ENCODE measurements at regions not wholly inside any gene's neighbourhood (a gene's known extent, or its start where the extent isn't known, plus 50 kb on each side); places are given as distances from the start of the nearest gene placed in this dataset.

DNA sequence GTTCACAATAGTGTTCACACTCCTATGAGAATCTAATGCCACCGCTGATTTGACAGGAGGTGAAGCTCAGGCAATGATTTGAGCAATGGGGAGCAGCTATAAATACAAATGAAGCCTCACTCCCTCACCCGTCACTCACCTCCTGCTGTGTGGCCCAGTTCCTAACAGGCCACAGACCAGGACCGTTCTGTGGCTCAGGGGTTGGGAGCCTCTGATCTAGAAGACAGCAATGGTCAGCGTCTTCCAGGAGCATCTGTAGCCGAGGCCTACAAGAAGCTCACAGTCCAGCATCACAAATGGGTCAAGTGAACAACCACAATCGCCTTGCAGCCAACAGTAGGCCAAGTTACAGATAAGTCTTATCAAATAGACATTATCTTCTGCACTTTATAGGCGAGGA is 110.0 kb upstream of the SLC66A3 start:
- H3K27me3 ChIP-seq (replicated peaks; ENCODE audit: insufficient read depth, low read depth, low read length, poor library complexity), result no peaks in the 10 kb centered on the region
- no peak overlapping the region for H3K4me3 ChIP-seq (ENCODE audit: low read depth, low read length, poor library complexity, severe bottlenecking)
- intact Hi-C loops (cut with micrococcal nuclease; ENCODE audit: unreplicated experiment), result no loop called here
- POLR2A ChIA-PET (ENCODE audit: low non-redundant PET), result no interaction called here
- no peak for DNase-seq (ENCODE audit: low spot score)
- TF ChIP-seq, protein P1, sequence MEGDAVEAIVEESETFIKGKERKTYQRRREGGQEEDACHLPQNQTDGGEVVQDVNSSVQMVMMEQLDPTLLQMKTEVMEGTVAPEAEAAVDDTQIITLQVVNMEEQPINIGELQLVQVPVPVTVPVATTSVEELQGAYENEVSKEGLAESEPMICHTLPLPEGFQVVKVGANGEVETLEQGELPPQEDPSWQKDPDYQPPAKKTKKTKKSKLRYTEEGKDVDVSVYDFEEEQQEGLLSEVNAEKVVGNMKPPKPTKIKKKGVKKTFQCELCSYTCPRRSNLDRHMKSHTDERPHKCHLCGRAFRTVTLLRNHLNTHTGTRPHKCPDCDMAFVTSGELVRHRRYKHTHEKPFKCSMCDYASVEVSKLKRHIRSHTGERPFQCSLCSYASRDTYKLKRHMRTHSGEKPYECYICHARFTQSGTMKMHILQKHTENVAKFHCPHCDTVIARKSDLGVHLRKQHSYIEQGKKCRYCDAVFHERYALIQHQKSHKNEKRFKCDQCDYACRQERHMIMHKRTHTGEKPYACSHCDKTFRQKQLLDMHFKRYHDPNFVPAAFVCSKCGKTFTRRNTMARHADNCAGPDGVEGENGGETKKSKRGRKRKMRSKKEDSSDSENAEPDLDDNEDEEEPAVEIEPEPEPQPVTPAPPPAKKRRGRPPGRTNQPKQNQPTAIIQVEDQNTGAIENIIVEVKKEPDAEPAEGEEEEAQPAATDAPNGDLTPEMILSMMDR (conservative IDR thresholded peaks at IDR 0.05; ENCODE audit: low read depth, low read length), result no peak
- no peak for TF ChIP-seq EZH2 (IDR thresholded peaks at IDR 0.05; ENCODE audit: borderline replicate concordance, low read depth, low read length, poor library complexity, severe bottlenecking)
- H3K4me1 ChIP-seq (ENCODE audit: insufficient read depth, low read length, poor library complexity, severe bottlenecking), result no peaks in the 10 kb centered on the region
- BruUV-seq (replicated peaks), result no TSS peak
- CTCF ChIA-PET, result no interaction called here
- H3K36me3 ChIP-seq (ENCODE audit: insufficient read depth, low read length, poor library complexity, severe bottlenecking), result no peaks in the 10 kb centered on the region
- no peaks in the 10 kb centered on the region for H3K9me3 ChIP-seq (ENCODE audit: low read depth, low read length, poor library complexity, severe bottlenecking)
- H3K27ac ChIP-seq (ENCODE audit: low read depth, low read length, poor library complexity, severe bottlenecking), result no peak overlapping the region

DNA sequence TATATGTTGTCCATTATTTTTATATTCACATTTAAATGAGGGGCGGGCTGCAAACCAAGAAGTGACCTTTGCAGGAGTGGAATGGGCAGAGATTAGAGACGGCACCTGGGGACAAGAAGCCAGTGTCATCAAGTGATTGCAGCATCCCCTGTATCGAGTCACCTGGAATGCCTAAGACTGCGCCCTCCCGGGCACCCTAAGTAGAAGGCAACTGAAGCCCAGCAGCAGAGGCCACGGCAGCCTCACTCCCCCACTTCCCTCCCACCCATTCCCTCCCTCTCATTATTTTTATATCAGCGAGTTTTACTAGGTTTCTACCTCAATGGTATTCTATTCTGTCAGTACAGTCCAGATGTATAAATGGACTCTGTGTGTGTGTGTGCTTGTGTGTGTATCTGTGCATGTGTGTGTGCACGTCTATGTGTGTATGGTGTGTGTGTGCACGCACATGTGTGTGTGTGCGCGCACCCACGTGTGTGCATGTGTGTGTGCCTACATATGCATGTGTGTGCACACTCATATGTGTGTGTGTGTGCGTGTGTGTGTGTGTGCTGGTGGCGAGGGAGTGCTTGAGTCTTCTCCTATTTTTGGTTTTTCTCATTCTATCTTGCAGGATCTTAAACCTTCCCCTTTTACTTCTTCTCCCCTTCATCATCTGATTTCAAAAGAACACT is 106.8 kb upstream of the SLC66A3 start:
- H3K36me3 ChIP-seq (ENCODE audit: insufficient read depth, low read length, poor library complexity, severe bottlenecking), result no peaks in the 10 kb centered on the region
- POLR2A ChIA-PET (ENCODE audit: low non-redundant PET), result no interaction called here
- intact Hi-C loops (cut with micrococcal nuclease; ENCODE audit: unreplicated experiment), result no loop called here
- H3K4me1 ChIP-seq (ENCODE audit: insufficient read depth, low read length, poor library complexity, severe bottlenecking), result no peaks in the 10 kb centered on the region
- H3K9me3 ChIP-seq (ENCODE audit: low read depth, low read length, poor library complexity, severe bottlenecking), result no peaks in the 10 kb centered on the region
- TF ChIP-seq EZH2 (IDR thresholded peaks at IDR 0.05; ENCODE audit: borderline replicate concordance, low read depth, low read length, poor library complexity, severe bottlenecking), result no peak
- TF ChIP-seq, protein P1 (conservative IDR thresholded peaks at IDR 0.05; ENCODE audit: low read depth, low read length), result no peak
- no peak overlapping the region for H3K4me3 ChIP-seq (ENCODE audit: low read depth, low read length, poor library complexity, severe bottlenecking)
- no peaks in the 10 kb centered on the region for H3K27me3 ChIP-seq (replicated peaks; ENCODE audit: insufficient read depth, low read depth, low read length, poor library complexity)
- no peak overlapping the region for H3K27ac ChIP-seq (ENCODE audit: low read depth, low read length, poor library complexity, severe bottlenecking)
- CTCF ChIA-PET, result no interaction called here
- no TSS peak for BruUV-seq (replicated peaks)
- DNase-seq (ENCODE audit: low spot score), result no peak

DNA sequence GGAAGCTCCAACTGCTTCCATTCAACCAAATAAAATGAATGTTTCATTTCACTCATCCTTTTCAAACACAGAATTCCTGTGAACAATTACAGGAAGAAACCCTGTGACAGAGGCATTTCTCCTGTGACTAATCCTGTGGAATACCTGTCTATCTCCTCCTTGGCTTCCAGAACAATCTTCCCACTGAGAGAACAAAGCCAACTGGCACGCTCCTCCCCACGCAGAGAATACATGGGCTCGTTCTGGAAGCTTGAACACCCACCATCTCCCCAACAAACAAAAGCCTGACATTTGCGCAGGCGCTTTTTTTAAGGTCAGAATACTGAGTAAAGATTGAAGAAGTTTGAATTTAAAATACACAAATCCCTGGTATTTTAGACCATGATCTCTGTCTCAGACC is 104.7 kb upstream of the SLC66A3 start:
- intact Hi-C loops (cut with micrococcal nuclease; ENCODE audit: unreplicated experiment), result no loop called here
- Histone ChIP-seq H3K4me3 (ENCODE audit: low read depth, low read length, poor library complexity, severe bottlenecking) (no peak overlapping the region), H3K36me3 (ENCODE audit: insufficient read depth, low read length, poor library complexity, severe bottlenecking) (no peaks in the 10 kb centered on the region), H3K9me3 (ENCODE audit: low read depth, low read length, poor library complexity, severe bottlenecking) (no peaks in the 10 kb centered on the region), H3K27ac (ENCODE audit: low read depth, low read length, poor library complexity, severe bottlenecking) (no peak overlapping the region), H3K27me3 (replicated peaks; ENCODE audit: insufficient read depth, low read depth, low read length, poor library complexity) (no peaks in the 10 kb centered on the region), H3K4me1 (ENCODE audit: insufficient read depth, low read length, poor library complexity, severe bottlenecking) (no peaks in the 10 kb centered on the region)
- ChIA-PET POLR2A (ENCODE audit: low non-redundant PET) (interaction anchor here (0.6 kb wide), 1 partner anchor 150 kb away, joined by 14 read pairs; no protein-coding TSS in a partner anchor), CTCF (no interaction called here)
- TF ChIP-seq, protein P1 (conservative IDR thresholded peaks at IDR 0.05; ENCODE audit: low read depth, low read length), result no peak
- TF ChIP-seq EZH2 (IDR thresholded peaks at IDR 0.05; ENCODE audit: borderline replicate concordance, low read depth, low read length, poor library complexity, severe bottlenecking), result no peak
- BruUV-seq (replicated peaks), result no TSS peak
- DNase-seq (ENCODE audit: low spot score), result no peak
